Immature natural killer cell (primary cell): ENCODE measurements at regions not wholly inside any gene's neighbourhood (a gene's known extent, or its start where the extent isn't known, plus 50 kb on each side); places are given as distances from the start of the nearest gene placed in this dataset.

Source experiments
- DNase-seq, 3 donors: peaks; one replicate each; pipeline ENCODE4 v3.0.0; 2022; ENCODE audit warnings: mixed read lengths in 1 of 3
- H3K27ac Mint-ChIP-seq, 6 donors: one replicate each; pipeline ENCODE4 v1.8.0; 2020; ENCODE audit warnings: mixed read lengths in 6 of 6, mild to moderate bottlenecking in 5 of 6, inconsistent platforms in 4 of 6, moderate library complexity in 3 of 6
- H3K27me3 Mint-ChIP-seq, 3 donors: one replicate each; pipeline ENCODE4 v1.8.0; 2020 to 2021; ENCODE audit warnings: low read depth in 3 of 3, mild to moderate bottlenecking in 3 of 3, mixed read lengths in 3 of 3, moderate library complexity in 3 of 3, inconsistent platforms in 1 of 3
- H3K36me3 Mint-ChIP-seq, 3 donors: one replicate each; pipeline ENCODE4 v1.8.0; 2020; ENCODE audit warnings: mixed read lengths in 3 of 3, inconsistent platforms in 2 of 3, mild to moderate bottlenecking in 2 of 3
- H3K4me1 Mint-ChIP-seq, 2 donors: one replicate each; pipeline ENCODE4 v1.8.0; 2020; ENCODE audit warnings: inconsistent platforms in 2 of 2, mild to moderate bottlenecking in 2 of 2, mixed read lengths in 2 of 2, moderate library complexity in 1 of 2
- H3K4me3 Mint-ChIP-seq, 5 donors: one replicate each; pipeline ENCODE4 v1.8.0; 2020; ENCODE audit warnings: mild to moderate bottlenecking in 5 of 5, mixed read lengths in 5 of 5, inconsistent platforms in 3 of 5, moderate library complexity in 3 of 5
- H3K9me3 Mint-ChIP-seq, 6 donors: one replicate each; pipeline ENCODE4 v1.8.0; 2020; ENCODE audit warnings: mild to moderate bottlenecking in 6 of 6, mixed read lengths in 6 of 6, inconsistent platforms in 4 of 6, moderate library complexity in 3 of 6

GRCh38 chr2:107648781-107649404 is 177.8 kb upstream of the RGPD4 start:
- H3K4me3 Mint-ChIP-seq = no peak overlapping the region
- no peak overlapping the region for H3K27ac Mint-ChIP-seq
- peaks cover 0 to 3% (median 0%) of the 10 kb centered on the region in 3 donors for H3K27me3 Mint-ChIP-seq
- H3K9me3 Mint-ChIP-seq = peaks cover 4 to 48% (median 16%) of the 10 kb centered on the region in 6 donors
- H3K4me1 Mint-ChIP-seq = no peaks in the 10 kb centered on the region
- no peak for DNase-seq
- no peaks in the 10 kb centered on the region for H3K36me3 Mint-ChIP-seq

- H3K27ac Mint-ChIP-seq = no peak overlapping the region
- H3K4me1 Mint-ChIP-seq = no peaks in the 10 kb centered on the region
- no peak for DNase-seq
- H3K4me3 Mint-ChIP-seq = no peak overlapping the region
- peaks cover 0 to 15% (median 6%) of the 10 kb centered on the region in 6 donors for H3K9me3 Mint-ChIP-seq
- H3K27me3 Mint-ChIP-seq = peaks cover 0 to 2% (median 0%) of the 10 kb centered on the region in 3 donors
- no peaks in the 10 kb centered on the region for H3K36me3 Mint-ChIP-seq
These were observed 169.6 kb upstream of the RGPD4 start for GRCh38 chr2:107657049-107657448.

GRCh38 chr2:107663632-107664031 is 163.1 kb upstream of the RGPD4 start:
- Mint-ChIP-seq H3K9me3 (peaks cover 0 to 19% (median 10%) of the 10 kb centered on the region in 6 donors), H3K27me3 (peaks cover 0 to 8% (median 2%) of the 10 kb centered on the region in 3 donors), H3K4me1 (no peaks in the 10 kb centered on the region), H3K4me3 (no peak overlapping the region), H3K27ac (no peak overlapping the region), H3K36me3 (no peaks in the 10 kb centered on the region)
- DNase-seq = no peak

GRCh38 chr2:107669335-107669734 is 157.4 kb upstream of the RGPD4 start:
- H3K36me3 Mint-ChIP-seq = no peaks in the 10 kb centered on the region
- H3K27me3 Mint-ChIP-seq = peaks cover 0 to 3% (median 3%) of the 10 kb centered on the region in 3 donors
- DNase-seq = no peak
- no peak overlapping the region for H3K27ac Mint-ChIP-seq
- no peaks in the 10 kb centered on the region for H3K4me1 Mint-ChIP-seq
- H3K9me3 Mint-ChIP-seq = peaks cover 6 to 20% (median 14%) of the 10 kb centered on the region in 6 donors
- H3K4me3 Mint-ChIP-seq = no peak overlapping the region

GRCh38 chr2:107681936-107682335 is 144.8 kb upstream of the RGPD4 start:
- no peaks in the 10 kb centered on the region for H3K36me3 Mint-ChIP-seq
- H3K4me3 Mint-ChIP-seq = no peak overlapping the region
- no peak for DNase-seq
- no peak overlapping the region for H3K27ac Mint-ChIP-seq
- peaks cover 0 to 13% (median 6%) of the 10 kb centered on the region in 6 donors for H3K9me3 Mint-ChIP-seq
- H3K4me1 Mint-ChIP-seq = no peaks in the 10 kb centered on the region
- H3K27me3 Mint-ChIP-seq = peaks cover 0 to 4% (median 2%) of the 10 kb centered on the region in 3 donors

- peaks cover 0 to 4% (median 2%) of the 10 kb centered on the region in 3 donors for H3K27me3 Mint-ChIP-seq
- peaks cover 0 to 13% (median 4%) of the 10 kb centered on the region in 6 donors for H3K9me3 Mint-ChIP-seq
- H3K4me1 Mint-ChIP-seq = no peaks in the 10 kb centered on the region
- no peak overlapping the region for H3K4me3 Mint-ChIP-seq
- H3K27ac Mint-ChIP-seq = no peak overlapping the region
- no peaks in the 10 kb centered on the region for H3K36me3 Mint-ChIP-seq
- no peak for DNase-seq
These were observed 142.3 kb upstream of the RGPD4 start for GRCh38 chr2:107684421-107684820.

GRCh38 chr2:107685421-107685986 is 141.2 kb upstream of the RGPD4 start:
- Mint-ChIP-seq H3K4me1 (no peaks in the 10 kb centered on the region), H3K4me3 (no peak overlapping the region), H3K36me3 (no peaks in the 10 kb centered on the region), H3K9me3 (peaks cover 0 to 7% (median 2%) of the 10 kb centered on the region in 6 donors), H3K27ac (no peak overlapping the region), H3K27me3 (peaks cover 0 to 3% (median 2%) of the 10 kb centered on the region in 3 donors)
- no peak for DNase-seq

- Mint-ChIP-seq H3K36me3 (no peaks in the 10 kb centered on the region), H3K4me1 (no peaks in the 10 kb centered on the region), H3K27me3 (peaks cover 0 to 3% (median 2%) of the 10 kb centered on the region in 3 donors), H3K4me3 (no peak overlapping the region), H3K9me3 (peaks cover 0 to 5% (median 0%) of the 10 kb centered on the region in 6 donors), H3K27ac (no peak overlapping the region)
- no peak for DNase-seq
These were observed 139.6 kb upstream of the RGPD4 start for GRCh38 chr2:107687073-107687472.

- Mint-ChIP-seq H3K27me3 (peaks cover 0 to 2% (median 2%) of the 10 kb centered on the region in 3 donors), H3K4me1 (no peaks in the 10 kb centered on the region), H3K27ac (no peak overlapping the region), H3K9me3 (peaks cover 0 to 5% (median 0%) of the 10 kb centered on the region in 6 donors), H3K36me3 (no peaks in the 10 kb centered on the region), H3K4me3 (no peak overlapping the region)
- no peak for DNase-seq
These were observed 138.6 kb upstream of the RGPD4 start for GRCh38 chr2:107688135-107688534.

- H3K36me3 Mint-ChIP-seq = no peaks in the 10 kb centered on the region
- H3K27ac Mint-ChIP-seq = no peak overlapping the region
- no peak for DNase-seq
- H3K4me1 Mint-ChIP-seq = no peaks in the 10 kb centered on the region
- no peak overlapping the region for H3K4me3 Mint-ChIP-seq
- H3K27me3 Mint-ChIP-seq = peaks cover 0 to 3% (median 0%) of the 10 kb centered on the region in 3 donors
- H3K9me3 Mint-ChIP-seq = peaks cover 0 to 6% (median 2%) of the 10 kb centered on the region in 6 donors
These were observed 133.1 kb upstream of the RGPD4 start for GRCh38 chr2:107693604-107694003.

GRCh38 chr2:107694667-107695066 is 132.0 kb upstream of the RGPD4 start:
- Mint-ChIP-seq H3K27ac (peak overlapping the region in 1 of 6 donors; percentile 60), H3K36me3 (no peaks in the 10 kb centered on the region), H3K9me3 (peaks cover 0 to 6% (median 1%) of the 10 kb centered on the region in 6 donors), H3K4me3 (no peak overlapping the region), H3K4me1 (no peaks in the 10 kb centered on the region), H3K27me3 (peaks cover 0 to 3% (median 0%) of the 10 kb centered on the region in 3 donors)
- no peak for DNase-seq

- Mint-ChIP-seq H3K4me3 (no peak overlapping the region), H3K36me3 (no peaks in the 10 kb centered on the region), H3K27me3 (peaks cover 0 to 3% (median 2%) of the 10 kb centered on the region in 3 donors), H3K4me1 (no peaks in the 10 kb centered on the region), H3K9me3 (peaks cover 0 to 6% (median 1%) of the 10 kb centered on the region in 6 donors), H3K27ac (no peak overlapping the region)
- no peak for DNase-seq
These were observed 129.3 kb upstream of the RGPD4 start for GRCh38 chr2:107697385-107697784.

GRCh38 chr2:107698861-107699260 is 127.8 kb upstream of the RGPD4 start:
- Mint-ChIP-seq H3K4me1 (no peaks in the 10 kb centered on the region), H3K9me3 (peaks cover 0 to 6% (median 1%) of the 10 kb centered on the region in 6 donors), H3K36me3 (no peaks in the 10 kb centered on the region), H3K27ac (no peak overlapping the region), H3K4me3 (no peak overlapping the region), H3K27me3 (peaks cover 2 to 3% (median 2%) of the 10 kb centered on the region in 3 donors)
- no peak for DNase-seq

GRCh38 chr2:107700073-107700472 is 126.6 kb upstream of the RGPD4 start:
- no peak for DNase-seq
- Mint-ChIP-seq H3K36me3 (no peaks in the 10 kb centered on the region), H3K9me3 (peaks cover 0 to 4% (median under 1%) of the 10 kb centered on the region in 6 donors), H3K27ac (no peak overlapping the region), H3K4me1 (no peaks in the 10 kb centered on the region), H3K4me3 (no peak overlapping the region), H3K27me3 (peaks cover 0 to 3% (median 2%) of the 10 kb centered on the region in 3 donors)
